CD4-positive, alpha-beta T cell treated with Interleukin-15 for 1 hour (primary cell): ENCODE measurements at regions not wholly inside any gene's neighbourhood (a gene's known extent, or its start where the extent isn't known, plus 50 kb on each side); places are given as distances from the start of the nearest gene placed in this dataset.

Experiments used
- DNase-seq: peaks from one replicate; pipeline ENCODE4 v3.0.0-alpha.2; 2020

GRCh38 chr6:63371104-63371715 lies 51.4 kb upstream of the LGSN start:
- no peak for DNase-seq

DNA sequence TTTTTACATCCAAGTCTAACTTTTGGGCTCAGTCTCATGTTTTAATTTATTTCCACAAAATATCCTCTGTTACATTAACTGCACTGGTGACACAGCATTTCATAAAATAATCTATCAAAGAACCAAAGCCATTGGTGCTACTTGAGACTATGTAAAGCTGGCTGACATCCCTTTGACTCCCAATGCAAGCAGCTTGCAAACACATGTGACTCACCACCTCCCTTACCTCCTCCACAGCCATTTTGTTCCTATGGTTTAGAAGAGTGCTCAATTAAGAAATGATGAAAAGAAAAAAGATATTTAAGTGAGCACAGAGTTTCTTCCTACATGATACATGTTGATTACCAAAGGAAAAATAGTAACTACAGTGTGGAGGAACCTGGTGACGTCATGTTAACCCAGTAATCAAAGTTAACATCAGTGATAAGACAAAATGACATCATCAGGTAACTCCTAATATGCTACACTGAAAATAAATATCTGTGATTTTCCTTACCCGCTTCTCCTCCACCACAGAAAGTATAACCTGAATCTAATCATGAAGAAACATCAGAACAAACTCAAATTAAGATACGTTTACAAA lies 53.3 kb upstream of the LGSN start:
- DNase-seq = no peak

GRCh38 chr6:63389191-63389844 lies 69.5 kb upstream of the LGSN start:
- no peak for DNase-seq

DNA sequence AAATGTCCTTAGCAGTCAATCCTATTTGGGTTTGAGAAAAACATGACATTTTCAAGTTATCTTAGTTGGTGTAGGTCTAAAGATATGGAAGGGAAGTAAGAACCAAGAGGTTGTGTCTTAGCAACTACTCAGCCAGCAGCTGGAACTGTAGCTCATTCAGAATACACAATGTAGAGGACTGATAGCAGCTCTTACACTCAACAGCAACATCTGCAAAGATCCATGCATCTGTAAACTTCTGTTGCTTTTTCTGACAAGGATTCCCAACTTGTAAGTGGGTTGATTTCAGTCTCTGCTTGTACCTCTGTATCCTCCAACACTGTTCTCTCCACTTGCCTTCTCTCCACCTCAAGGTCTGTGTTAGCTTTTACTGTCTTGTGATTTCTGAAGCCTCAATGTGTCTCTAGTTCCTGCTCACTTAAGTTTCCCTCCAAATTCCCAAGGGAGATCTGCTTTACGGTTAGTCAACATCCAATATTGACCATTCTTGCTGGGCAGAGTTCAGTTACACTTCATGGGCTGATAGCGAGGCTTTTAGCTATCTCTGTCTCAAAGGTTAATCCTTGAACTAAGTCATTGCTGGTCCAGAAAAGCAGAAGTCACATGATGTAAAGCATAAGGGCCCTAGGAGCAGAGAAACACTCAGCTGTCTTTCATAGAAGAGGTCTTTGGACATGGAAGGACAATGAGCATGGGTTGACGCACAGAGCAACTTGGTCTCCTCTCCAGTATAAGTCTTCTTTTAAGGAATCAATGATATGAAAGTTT lies 71.6 kb upstream of the LGSN start:
- DNase-seq = no peak

DNA sequence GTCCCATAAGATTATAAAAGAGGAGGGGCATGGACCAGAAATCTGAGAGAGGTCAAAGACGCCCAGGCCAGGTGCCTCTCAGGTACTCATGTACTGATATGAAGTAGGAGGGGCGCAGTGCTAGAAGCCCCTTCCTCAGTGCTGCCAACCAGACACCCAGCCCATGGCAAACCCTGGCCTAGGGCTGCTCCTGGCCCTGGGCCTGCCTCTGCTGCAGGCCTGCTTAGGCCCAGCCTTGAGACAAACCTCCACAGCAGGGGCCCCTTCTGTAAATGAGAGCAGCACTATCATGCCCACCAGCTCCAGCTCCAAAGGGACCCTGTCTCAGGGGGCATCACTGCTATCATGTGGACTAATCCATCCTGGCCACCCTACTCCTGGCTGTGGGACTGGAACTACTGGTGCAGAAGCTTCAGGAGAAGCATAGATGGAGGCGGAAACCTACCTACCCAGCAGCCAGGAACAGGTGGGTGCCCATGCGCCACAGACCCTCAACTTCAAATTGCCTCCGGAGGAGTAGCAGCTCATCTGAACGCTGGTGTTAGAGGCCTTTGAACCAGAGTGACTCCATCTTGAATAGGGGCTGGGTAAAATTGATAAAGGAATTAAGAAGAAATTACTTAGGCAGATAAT lies 72.4 kb upstream of the LGSN start:
- DNase-seq = no peak

DNA sequence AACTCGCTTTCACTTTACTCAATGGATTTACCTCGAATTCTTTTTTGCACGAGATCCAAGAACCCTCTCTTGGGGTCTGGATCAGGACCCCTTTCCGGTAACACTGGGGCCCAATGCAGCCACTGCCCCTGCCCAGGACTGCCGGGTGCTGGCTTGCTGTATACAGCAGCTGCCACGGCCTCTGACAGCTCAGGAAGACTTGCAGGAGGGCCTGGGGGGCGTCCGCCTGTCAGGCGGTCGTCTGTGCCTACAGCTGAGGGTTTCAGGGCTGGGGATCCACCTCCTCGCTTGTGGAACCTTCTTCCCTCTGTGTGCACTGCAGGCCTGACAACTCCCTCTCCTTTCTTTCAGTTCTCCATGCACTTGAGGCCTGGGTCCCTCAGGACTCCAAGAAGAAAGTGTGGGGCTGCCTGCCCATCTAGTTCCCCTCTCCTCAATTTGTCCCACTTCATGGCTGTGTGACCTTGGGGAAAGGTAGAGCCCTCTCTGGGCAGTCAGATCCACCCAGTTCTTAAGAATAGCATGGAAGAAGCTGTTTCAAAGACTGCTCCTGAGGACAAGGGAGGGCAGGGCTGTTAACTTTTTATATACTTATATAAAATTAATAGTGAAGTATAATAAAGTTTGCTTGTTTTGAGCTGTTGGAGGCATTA lies 75.0 kb upstream of the LGSN start:
- DNase-seq = no peak

- DNase-seq = no peak
Observed at GRCh38 chr6:63395381-63395780, 75.6 kb upstream of the LGSN start.

GRCh38 chr6:63403725-63404124 lies 83.9 kb upstream of the LGSN start:
- DNase-seq = no peak

DNA sequence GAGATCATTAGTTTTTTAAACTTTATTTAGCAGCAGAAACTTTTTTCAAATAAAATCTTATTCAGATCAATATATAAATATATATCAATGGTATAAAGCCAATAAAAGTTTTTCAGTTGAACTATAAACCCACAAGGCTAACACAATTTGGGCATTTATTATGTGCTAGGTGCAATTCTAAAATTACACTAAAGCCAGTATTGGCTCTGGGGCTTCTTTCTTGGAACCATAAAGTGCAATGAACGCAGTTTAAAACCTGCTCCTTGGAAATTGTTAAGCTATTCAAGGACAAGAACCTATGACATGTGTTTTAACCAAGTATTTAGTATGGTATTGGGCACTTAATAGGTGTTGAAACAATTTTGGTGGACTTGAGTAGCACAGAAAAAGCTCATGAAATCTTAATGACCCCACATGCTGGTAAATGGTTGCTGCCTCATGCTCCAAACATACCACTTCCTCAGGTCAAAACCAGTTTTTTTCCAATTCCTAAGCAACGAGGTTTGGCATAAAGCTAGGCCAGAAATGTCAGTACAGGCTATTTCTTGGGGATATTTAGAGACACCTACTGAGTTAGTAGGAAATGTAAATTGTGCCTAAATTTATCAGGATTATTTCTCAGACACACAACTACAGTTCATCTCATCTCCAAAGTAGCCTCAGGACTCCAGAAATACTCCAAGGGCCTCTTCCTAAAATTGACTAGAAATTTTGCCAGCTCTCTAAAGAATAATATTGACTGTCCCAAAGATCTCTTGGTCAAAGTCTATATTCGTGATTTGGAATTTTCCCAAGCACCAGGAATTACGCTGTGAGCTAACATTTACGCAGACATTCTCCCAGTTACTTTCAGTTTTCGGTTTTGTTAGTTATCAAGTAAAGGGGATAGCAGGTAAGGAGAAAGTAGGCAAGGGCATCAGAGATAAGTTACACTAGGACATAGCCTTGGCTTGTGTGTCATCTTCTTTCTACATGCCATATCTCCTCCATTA lies 90.9 kb upstream of the LGSN start:
- DNase-seq = no peak

DNA sequence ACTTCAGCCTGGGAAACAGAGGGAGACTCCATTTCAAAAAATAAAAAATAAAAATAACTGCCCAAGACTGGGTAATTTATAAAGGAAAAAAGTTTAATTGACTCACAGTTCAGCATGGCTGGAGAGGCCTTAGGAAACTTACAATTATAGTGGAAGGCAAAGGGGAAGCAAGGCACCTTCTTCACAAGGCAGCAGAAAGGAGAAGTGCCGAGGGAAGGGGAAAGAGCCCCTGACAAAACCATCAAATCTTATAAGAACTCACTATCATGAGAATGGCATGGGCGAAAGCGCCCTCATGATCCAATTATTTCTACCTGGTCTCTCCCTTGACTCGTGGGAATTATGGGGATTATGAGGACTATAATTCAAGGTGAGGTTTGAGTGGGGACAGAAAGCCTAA lies 95.5 kb upstream of the LGSN start:
- DNase-seq = no peak

DNA sequence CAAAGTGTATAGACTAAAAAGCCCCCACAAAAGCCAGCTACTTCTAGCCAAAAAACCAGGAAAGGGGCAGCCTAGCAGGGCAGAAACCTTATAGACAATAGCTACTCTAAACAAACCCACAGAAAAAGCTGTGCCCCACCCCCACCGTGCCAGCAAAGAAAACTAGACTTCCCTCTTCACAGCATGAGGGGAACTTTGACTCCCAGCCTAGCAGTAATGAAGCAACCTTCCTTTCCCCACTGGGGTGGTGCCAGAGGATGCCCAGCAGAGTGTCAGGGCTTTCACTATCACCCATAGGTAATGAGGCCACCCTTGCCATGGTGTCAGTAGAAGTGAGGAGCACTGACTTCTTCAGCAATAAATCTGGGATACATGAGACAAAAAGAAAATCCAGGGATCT lies 99.0 kb upstream of the LGSN start:
- peak; percentile 23 for DNase-seq

DNA sequence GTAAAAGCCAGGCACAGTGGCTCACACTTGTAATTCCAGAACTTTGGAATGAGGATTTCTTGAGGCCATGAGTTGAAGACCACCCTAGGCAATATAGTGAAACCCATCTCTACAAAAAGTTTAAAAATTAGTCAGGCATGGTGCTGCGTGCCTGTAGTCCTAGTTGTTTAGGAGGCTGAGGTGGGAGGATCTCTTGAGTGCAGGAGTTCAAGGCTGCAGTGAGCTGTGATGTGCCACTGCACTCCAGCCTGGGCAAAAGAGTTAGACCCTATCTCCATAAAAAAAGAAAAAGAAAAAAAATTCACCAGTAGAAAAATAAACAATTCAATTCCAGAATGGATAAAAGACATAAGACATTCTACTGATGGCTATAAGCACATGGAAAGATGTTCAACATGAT lies 104.9 kb upstream of the LGSN start:
- DNase-seq = no peak

DNA sequence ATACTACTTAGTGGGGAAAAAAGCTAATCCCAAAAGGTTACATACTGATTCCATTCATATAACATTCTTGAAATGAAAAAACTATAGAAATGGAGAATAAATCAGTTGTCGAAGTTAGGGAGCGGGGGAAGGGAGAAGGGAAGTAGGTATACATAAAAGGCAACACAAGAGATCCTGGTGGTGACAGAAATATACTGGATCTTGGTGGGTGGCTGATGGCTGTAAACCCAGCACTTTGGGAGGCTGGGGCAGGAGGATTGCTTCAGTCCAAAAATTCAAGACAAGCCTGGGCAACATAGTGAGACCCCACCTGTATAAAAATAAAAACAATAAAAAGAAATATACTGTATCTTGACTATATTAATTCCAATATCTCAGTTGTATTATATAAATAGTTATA lies 105.7 kb upstream of the LGSN start:
- no peak for DNase-seq

DNA sequence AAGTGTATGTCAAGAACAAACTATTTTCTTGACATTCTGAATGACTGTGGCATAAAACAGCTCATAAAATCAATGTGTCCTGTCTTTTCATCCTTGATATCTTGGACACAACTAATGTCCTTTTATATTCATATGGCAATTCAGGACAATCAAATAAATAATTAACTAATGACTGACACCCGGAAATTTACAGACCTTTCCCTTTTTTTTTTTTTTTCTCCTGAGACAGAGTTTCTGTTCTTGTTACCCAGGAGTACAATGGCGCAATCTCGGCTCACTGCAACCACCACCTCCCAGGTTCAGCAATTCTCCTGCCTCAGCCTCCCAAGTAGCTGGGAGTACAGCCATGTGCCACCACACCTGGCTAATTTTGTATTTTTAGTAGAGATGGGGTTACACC lies 107.1 kb upstream of the LGSN start:
- DNase-seq = no peak

- no peak for DNase-seq
Observed at GRCh38 chr6:63427951-63428350, 108.2 kb upstream of the LGSN start.

DNA sequence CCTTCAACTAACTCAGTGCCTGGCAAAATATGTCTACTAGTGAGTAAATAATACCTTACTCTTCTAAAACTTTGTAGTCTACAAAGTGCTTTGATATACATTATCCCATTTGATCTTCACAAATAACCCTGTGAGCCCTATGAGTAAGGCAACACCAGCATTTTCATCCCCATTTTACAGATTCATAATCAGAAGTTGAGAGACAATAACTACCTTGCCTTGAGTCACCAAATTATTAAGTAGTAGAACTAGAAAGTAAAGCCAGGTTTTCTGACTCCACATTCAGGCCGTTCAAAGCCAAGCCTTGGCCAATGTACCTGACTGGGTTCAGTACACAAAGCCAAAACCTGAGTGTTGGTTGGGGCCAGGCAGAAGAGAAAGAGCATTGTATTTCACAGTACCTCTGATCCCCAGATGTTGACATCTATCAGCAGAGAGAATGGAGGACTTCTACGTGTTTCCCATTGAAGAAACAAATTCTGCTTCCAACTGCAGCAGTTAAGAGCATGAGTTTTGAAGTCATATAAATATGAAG lies 111.3 kb upstream of the LGSN start:
- no peak for DNase-seq

DNA sequence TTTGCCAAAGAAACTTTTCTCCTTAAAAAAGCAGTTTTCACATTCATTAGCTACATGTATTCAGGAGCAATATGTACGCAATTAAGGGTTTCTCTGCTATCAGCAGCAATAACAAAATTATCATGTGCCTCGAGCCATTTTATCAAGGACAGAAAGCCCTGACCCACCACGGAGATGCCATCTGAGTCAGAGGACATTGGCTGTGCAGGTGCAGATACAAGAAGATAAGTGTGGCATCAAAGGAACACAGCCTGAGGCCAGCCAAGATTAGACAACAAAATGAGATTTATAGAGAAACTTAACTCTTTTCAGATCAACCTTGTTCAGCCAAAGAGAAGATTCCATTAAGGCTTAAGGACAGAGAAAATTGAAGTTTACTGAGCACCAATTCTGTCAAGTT lies 115.2 kb upstream of the LGSN start:
- no peak for DNase-seq

- DNase-seq = no peak
Observed at GRCh38 chr6:63436356-63436755, 116.6 kb upstream of the LGSN start.

DNA sequence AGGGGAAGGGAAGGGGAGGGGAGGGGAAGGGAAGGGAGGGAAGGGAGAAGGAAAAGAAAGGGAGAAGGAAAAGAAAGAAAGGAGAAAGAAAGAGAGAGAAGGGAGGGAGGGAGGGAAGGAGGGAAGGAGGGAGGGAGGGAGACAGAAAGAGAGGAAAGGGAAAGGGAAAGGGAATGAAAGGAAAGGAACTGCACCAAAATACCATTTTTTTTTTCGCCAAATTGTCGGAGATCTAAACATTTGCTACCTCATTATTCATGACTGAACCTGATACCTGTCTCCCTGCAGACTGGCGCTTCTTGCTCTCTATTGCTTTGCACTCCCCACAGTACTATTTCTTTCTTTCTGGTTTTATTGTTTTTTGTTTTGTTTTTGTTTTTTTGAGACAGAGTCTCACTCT lies 117.3 kb upstream of the LGSN start:
- no peak for DNase-seq

DNA sequence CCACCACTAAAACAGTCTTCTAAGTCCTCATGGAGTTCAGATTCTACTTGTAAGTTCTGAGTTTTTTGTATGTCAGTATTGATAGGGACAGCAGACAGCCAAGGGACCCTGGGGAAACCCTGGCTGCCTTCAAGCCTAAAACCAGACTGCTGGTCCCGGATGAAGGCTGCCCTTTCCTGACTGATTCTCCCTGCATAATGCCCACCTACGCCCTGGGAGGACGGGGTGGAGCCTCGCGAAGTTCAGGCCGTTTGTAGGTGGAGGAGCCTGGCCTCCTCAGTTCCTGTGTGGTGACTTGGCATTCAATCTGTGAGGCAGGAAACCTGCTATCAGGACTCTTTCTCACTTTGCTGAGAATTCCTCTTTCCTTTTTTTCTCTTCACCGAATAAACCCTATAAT lies 120.3 kb upstream of the LGSN start:
- DNase-seq = no peak

DNA sequence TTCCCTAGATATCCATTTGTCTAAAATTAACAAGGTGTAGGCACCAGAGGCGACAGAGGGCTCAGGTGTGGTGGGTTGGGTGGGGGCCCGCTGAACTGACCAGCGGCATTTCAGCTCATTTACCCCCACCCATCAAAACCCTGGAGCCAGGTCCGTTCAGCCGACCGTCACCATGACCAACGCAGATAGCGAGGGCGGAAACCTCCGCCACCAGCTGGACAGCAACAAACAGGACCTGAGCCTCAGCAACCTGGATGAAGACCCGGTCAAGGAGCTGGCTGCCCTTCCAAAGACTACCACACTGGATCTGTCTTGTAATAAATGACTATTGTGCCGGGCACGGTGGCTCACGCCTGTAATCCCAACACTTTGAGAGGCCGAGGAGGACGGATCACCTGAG lies 120.8 kb upstream of the LGSN start:
- DNase-seq = no peak
